Nephron progenitor cell (in vitro differentiated cells): ENCODE measurements at regions not wholly inside any gene's neighbourhood (a gene's known extent, or its start where the extent isn't known, plus 50 kb on each side); places are given as distances from the start of the nearest gene placed in this dataset.

Source experiments
- DNase-seq: peaks from one replicate; pipeline ENCODE4 v3.0.0; 2021
- H3K27ac Mint-ChIP-seq: 2 replicates; pipeline ENCODE4 v1.8.0; 2021; ENCODE audit warnings: mild to moderate bottlenecking, moderate library complexity, mixed read lengths
- H3K27me3 Mint-ChIP-seq: 2 replicates; pipeline ENCODE4 v1.8.0; 2021; ENCODE audit warnings: mild to moderate bottlenecking, low read depth, mixed read lengths; ENCODE audit not compliant: poor library complexity
- H3K36me3 Mint-ChIP-seq: 2 replicates; pipeline ENCODE4 v1.8.0; 2021; ENCODE audit warnings: low read depth, mixed read lengths
- H3K4me1 Mint-ChIP-seq: 2 replicates; pipeline ENCODE4 v1.8.0; 2021; ENCODE audit warnings: mixed read lengths
- H3K4me3 Mint-ChIP-seq: 2 replicates; pipeline ENCODE4 v1.8.0; 2021; ENCODE audit warnings: mild to moderate bottlenecking, moderate library complexity, mixed read lengths
- H3K9me3 Mint-ChIP-seq: 2 replicates; pipeline ENCODE4 v1.8.0; 2021; ENCODE audit warnings: mild to moderate bottlenecking, moderate library complexity, mixed read lengths
- CTCF ChIP-seq: fragments of 200-600 bp; sonication (generic); IDR thresholded peaks from 2 replicates; pipeline ENCODE4 v1.5.0; 2021; ENCODE audit warnings: antibody characterized with exemption

GRCh38 chr18:46311491-46311890 is 207.3 kb downstream of the HAUS1 start:
- Mint-ChIP-seq H3K36me3 (peaks cover 9% of the 10 kb centered on the region), H3K4me3 (no peak overlapping the region), H3K9me3 (peaks cover 13% of the 10 kb centered on the region), H3K4me1 (peaks cover 4% of the 10 kb centered on the region), H3K27ac (no peak overlapping the region), H3K27me3 (peaks cover 21% of the 10 kb centered on the region)
- TF ChIP-seq CTCF, result no peak
- DNase-seq, result no peak

GRCh38 chr18:46312221-46312620 is 208.0 kb downstream of the HAUS1 start:
- peaks cover 6% of the 10 kb centered on the region for H3K9me3 Mint-ChIP-seq
- H3K4me1 Mint-ChIP-seq, result peaks cover 4% of the 10 kb centered on the region
- H3K27me3 Mint-ChIP-seq, result peaks cover 21% of the 10 kb centered on the region
- DNase-seq, result no peak
- TF ChIP-seq CTCF, result no peak
- H3K27ac Mint-ChIP-seq, result no peak overlapping the region
- no peak overlapping the region for H3K4me3 Mint-ChIP-seq
- peaks cover 5% of the 10 kb centered on the region for H3K36me3 Mint-ChIP-seq

- Mint-ChIP-seq H3K27ac (no peak overlapping the region), H3K9me3 (no peaks in the 10 kb centered on the region), H3K27me3 (peaks cover 20% of the 10 kb centered on the region), H3K36me3 (no peaks in the 10 kb centered on the region), H3K4me3 (no peak overlapping the region), H3K4me1 (peaks cover 4% of the 10 kb centered on the region)
- TF ChIP-seq CTCF, result no peak
- no peak for DNase-seq
Measured at GRCh38 chr18:46313521-46313920, 209.3 kb downstream of the HAUS1 start.

GRCh38 chr18:46314011-46314410 is 209.8 kb downstream of the HAUS1 start:
- Mint-ChIP-seq H3K27me3 (peaks cover 19% of the 10 kb centered on the region), H3K36me3 (no peaks in the 10 kb centered on the region), H3K27ac (no peak overlapping the region), H3K4me1 (peaks cover 4% of the 10 kb centered on the region), H3K9me3 (no peaks in the 10 kb centered on the region), H3K4me3 (no peak overlapping the region)
- no peak for TF ChIP-seq CTCF
- no peak for DNase-seq

GRCh38 chr18:46315161-46315560 is 211.0 kb downstream of the HAUS1 start:
- no peaks in the 10 kb centered on the region for H3K36me3 Mint-ChIP-seq
- H3K9me3 Mint-ChIP-seq, result no peaks in the 10 kb centered on the region
- H3K27ac Mint-ChIP-seq, result no peak overlapping the region
- DNase-seq, result no peak
- TF ChIP-seq CTCF, result no peak
- no peak overlapping the region for H3K4me3 Mint-ChIP-seq
- H3K4me1 Mint-ChIP-seq, result peaks cover 10% of the 10 kb centered on the region
- peaks cover 19% of the 10 kb centered on the region for H3K27me3 Mint-ChIP-seq

GRCh38 chr18:46318356-46318755 is 214.2 kb downstream of the HAUS1 start:
- Mint-ChIP-seq H3K27me3 (peaks cover 9% of the 10 kb centered on the region), H3K4me3 (no peak overlapping the region), H3K9me3 (no peaks in the 10 kb centered on the region), H3K27ac (no peak overlapping the region), H3K4me1 (peaks cover 30% of the 10 kb centered on the region), H3K36me3 (no peaks in the 10 kb centered on the region)
- no peak for TF ChIP-seq CTCF
- no peak for DNase-seq
